ENCODE measurements at regions not wholly inside any gene's neighbourhood (a gene's known extent, or its start where the extent isn't known, plus 50 kb on each side); places are given as distances from the start of the nearest gene placed in this dataset.

- no peak for DNase-seq
These were observed 65.5 kb upstream of the THY1 start for GRCh38 chr11:119488256-119488995.

GRCh38 chr11:119486691-119487259, 63.8 kb upstream of the THY1 start:
- no peak for DNase-seq

DNA sequence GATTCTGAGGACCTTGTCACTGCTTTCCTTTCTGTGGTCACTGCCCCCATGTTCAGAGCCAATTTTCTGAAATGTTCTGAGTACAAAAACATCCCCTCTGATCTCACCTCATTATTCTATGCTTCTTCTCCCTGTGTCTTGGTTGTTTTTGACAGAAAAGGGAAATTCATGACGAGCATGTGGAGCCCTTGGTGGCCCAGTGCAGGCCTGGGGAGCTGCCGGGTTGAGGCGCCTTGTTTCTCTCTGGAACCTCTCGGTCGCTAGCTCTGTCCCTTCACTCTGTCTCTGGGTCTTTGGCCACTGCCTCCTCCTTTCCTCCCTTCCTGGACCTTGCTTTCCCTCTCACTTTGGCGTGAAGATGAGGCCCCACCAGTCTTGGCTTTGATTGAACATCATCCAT, 63.0 kb upstream of the THY1 start:
- no peak for DNase-seq

- DNase-seq, result no peak
These were observed 62.0 kb upstream of the THY1 start for GRCh38 chr11:119484741-119485605.

GRCh38 chr11:119483881-119484371, 61.0 kb upstream of the THY1 start:
- DNase-seq, result no peak

- DNase-seq, result no peak
These were observed 60.4 kb upstream of the THY1 start for GRCh38 chr11:119483341-119483880.

GRCh38 chr11:119482521-119483011, 59.6 kb upstream of the THY1 start:
- DNase-seq, result no peak

GRCh38 chr11:119481667-119482400, 58.9 kb upstream of the THY1 start:
- no peak for DNase-seq

DNA sequence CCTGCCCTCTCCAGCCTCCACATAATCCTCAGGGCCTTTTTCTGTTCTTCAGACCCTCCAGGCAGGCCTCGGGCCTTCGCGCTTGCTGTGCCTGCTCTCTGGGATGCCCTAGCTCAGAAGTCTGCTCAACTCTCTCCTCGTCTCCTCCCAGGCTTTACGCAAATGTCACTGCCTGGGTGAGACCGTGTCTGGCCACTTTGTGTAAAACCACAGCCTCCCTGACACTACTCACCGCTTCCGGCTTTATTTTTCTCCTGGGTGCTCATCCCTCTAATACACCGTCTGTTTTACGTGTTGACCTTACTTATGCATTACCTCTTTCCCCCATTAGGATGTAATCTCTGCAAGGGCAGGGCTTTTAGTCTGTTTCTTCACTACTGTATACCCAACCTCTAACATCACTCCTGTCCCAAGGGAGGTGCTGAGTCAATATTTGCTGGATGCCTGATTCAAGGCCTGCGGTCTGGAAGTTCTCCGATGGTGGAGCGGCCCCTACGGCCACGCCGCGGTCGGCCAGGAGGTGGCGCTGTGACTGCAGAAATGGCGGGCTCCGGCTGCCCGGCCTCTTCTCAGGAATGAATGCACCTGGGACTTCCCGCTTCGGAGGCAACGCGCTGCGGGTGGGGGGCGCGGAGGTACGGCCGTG, 58.2 kb upstream of the THY1 start:
- no peak for DNase-seq

DNA sequence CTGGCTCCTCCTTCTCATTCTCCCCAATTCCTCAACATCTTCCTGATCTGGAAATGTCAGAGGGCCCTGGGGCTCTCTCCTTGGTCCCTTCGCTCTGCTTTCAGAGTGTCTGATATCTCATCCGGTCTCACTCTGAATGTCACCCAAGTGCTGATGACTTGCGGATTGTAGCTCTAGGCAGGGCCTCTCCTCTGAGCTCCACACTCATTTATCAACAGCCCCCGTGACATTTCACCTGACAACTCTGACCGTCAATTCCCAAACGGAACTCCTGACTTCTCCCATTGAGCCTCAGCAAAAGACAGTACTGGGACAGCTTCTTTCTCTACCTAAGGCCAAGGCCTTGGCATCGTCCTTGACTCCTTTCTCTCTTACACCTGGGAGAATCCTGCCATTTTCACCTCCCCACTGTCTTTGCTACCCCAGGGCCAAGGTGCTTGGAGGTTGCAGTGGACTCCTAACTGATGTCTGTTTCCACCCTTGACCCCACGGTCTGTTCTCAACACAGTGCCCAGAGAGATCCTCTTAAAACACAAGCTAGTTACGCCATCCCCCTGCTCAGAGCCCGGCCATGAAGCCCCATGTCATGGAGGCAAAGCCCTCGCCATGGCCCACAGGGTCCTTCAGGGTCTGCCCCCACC, 57.5 kb upstream of the THY1 start:
- DNase-seq, result no peak

- DNase-seq, result no peak
These were observed 56.8 kb upstream of the THY1 start for GRCh38 chr11:119479685-119480275.

- no peak for DNase-seq
These were observed 55.8 kb upstream of the THY1 start for GRCh38 chr11:119478711-119479285.

DNA sequence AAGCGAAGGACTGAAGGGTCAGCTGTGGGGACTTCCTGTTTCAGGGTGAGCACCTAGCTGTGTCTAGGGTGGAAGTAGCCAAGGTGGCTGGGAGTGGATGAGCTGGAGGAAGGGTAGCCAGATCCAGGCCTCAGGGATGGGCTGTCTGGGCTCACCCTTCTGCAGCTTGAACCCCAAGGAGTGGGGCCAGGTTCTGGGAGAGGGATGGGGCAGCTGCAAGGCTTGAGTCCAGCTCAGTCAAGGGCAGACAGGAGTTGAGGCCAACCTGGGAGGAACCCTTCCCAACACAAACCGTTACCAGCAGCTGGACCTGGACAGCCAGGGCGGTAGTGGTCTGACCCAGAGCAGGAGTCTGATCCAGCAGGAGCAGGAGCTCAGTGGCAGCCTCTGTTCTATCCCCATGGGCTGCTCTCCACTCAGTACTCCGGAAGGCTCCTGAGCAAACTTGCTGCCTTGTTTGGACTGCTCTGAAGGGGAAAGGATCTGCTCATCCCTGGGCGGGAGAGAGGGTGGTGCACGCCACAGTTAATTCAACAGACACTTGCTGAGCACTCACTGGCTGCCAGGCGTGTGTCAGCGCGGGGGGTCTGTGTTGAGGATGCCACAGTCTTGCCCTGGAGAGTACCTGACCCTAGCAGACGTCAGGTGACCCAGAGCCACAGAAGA, 53.8 kb upstream of the THY1 start:
- no peak for DNase-seq

GRCh38 chr11:119476038-119476437, 53.1 kb upstream of the THY1 start:
- no peak for DNase-seq

GRCh38 chr11:119474682-119475596, 52.0 kb upstream of the THY1 start:
- DNase-seq, result peak; percentile 19

DNA sequence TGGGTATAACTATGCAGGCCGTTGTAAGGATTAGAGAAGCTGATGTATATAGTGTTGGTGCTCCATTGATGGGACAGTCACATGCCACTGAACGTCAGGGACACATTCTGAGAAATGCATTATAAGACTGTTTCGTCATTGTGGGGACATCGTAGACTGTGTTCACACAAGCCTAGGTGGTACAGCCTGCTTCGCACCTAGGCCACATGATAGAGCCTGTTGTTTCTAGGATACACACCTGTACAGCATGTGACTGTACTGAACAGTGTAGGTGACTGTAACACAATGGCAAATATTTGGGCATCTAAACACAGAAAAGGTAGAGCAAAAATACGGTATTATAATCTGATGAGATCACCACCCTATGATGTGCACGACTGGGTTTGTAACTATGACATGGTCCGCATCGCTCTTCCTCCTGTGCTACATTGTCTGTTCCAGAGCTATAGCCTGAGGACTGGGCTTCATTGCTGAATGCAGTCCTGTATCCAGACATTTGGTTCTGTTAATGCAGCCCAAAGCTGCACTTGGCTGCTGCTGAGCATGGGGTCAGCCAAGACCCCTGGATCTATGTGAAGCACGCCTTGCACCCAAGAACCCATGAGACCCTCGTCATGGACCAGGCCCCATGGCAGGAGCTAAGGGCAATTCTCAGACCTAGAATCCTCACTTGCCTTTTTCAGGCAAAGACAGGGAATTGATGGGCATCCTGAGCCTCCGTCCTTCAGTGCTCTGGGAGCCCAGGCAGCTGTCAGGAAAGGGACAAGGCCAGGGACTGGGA, 51.1 kb upstream of the THY1 start:
- DNase-seq, result no peak

GRCh38 chr11:119473226-119473625, 50.3 kb upstream of the THY1 start:
- no peak for DNase-seq

GRCh38 chr11:119472856-119473222, 49.9 kb upstream of the THY1 start:
- DNase-seq, result no peak

All from DMS 273 treated with DMSO at 0.1 percent for 48 hours (cell line).